Activated naive CD8-positive, alpha-beta T cell treated with anti-CD3 and anti-CD28 coated beads, Interleukin-2, amount 10 ng/mL, durations not matched to agents 7 days and 5 days (primary cell): ENCODE measurements at regions not wholly inside any gene's neighbourhood (a gene's known extent, or its start where the extent isn't known, plus 50 kb on each side); places are given as distances from the start of the nearest gene placed in this dataset.
"Not testable (repeated sequence)": the region's sequence is repeated elsewhere in the genome, so short reads cannot be mapped to it uniquely, and the experiment has no call there.

Experiments
- ATAC-seq: fragments of 150-1000 bp; cut with Tn5 transposase; one replicate; pipeline ENCODE4 v1.10.0; 2021; ENCODE audit warnings: low read depth, moderate library complexity
- POLR2A ChIA-PET: fragments of 350-600 bp; sonication (Branson Sonifier 250); formaldehyde crosslinking; loops from one replicate; lab custom pipeline; 2021; ENCODE audit warnings: antibody characterized with exemption; lab: Charles Lee
- DNase-seq: peaks from one replicate; pipeline ENCODE4 v3.0.0; 2021
- H3K27ac Mint-ChIP-seq: one replicate; pipeline ENCODE4 v1.8.0; 2022; ENCODE audit warnings: mild to moderate bottlenecking, mixed read lengths
- H3K27me3 Mint-ChIP-seq: one replicate; pipeline ENCODE4 v1.8.0; 2022; ENCODE audit warnings: mild to moderate bottlenecking, moderate library complexity, mixed read lengths
- H3K36me3 Mint-ChIP-seq: one replicate; pipeline ENCODE4 v1.8.0; 2021; ENCODE audit warnings: mild to moderate bottlenecking, mixed read lengths
- H3K4me1 Mint-ChIP-seq: one replicate; pipeline ENCODE4 v1.8.0; 2021; ENCODE audit warnings: mixed read lengths
- H3K4me3 Mint-ChIP-seq: one replicate; pipeline ENCODE4 v1.8.0; 2022; ENCODE audit warnings: mild to moderate bottlenecking, moderate library complexity, mixed read lengths
- H3K9me3 Mint-ChIP-seq: one replicate; pipeline ENCODE4 v1.8.0; 2021; ENCODE audit warnings: mixed read lengths

GRCh38 chr6:6878887-6879585 lies 228.7 kb upstream of the RREB1 start:
- H3K9me3 Mint-ChIP-seq: no peaks in the 10 kb centered on the region
- peaks cover 12% of the 10 kb centered on the region for H3K27me3 Mint-ChIP-seq
- H3K4me1 Mint-ChIP-seq: peaks cover 6% of the 10 kb centered on the region
- no peak overlapping the region for H3K27ac Mint-ChIP-seq
- POLR2A ChIA-PET: no interaction called here
- DNase-seq (no peak), ATAC-seq (no peak)
- no peaks in the 10 kb centered on the region for H3K36me3 Mint-ChIP-seq
- H3K4me3 Mint-ChIP-seq: no peak overlapping the region

- ATAC-seq, H3K4me1 Mint-ChIP-seq, H3K36me3 Mint-ChIP-seq, H3K4me3 Mint-ChIP-seq, POLR2A ChIA-PET, H3K9me3 Mint-ChIP-seq, DNase-seq, H3K27ac Mint-ChIP-seq: not testable (repeated sequence)
- H3K27me3 Mint-ChIP-seq: peaks cover 12% of the 10 kb centered on the region
Observed at GRCh38 chr6:6879586-6879974, 228.2 kb upstream of the RREB1 start.

GRCh38 chr6:6880745-6881437 lies 226.9 kb upstream of the RREB1 start:
- ATAC-seq (no peak), DNase-seq (no peak)
- POLR2A ChIA-PET: no interaction called here
- H3K9me3 Mint-ChIP-seq: no peaks in the 10 kb centered on the region
- H3K27ac Mint-ChIP-seq: no peak overlapping the region
- H3K36me3 Mint-ChIP-seq: no peaks in the 10 kb centered on the region
- peaks cover 6% of the 10 kb centered on the region for H3K4me1 Mint-ChIP-seq
- H3K27me3 Mint-ChIP-seq: peaks cover 9% of the 10 kb centered on the region
- H3K4me3 Mint-ChIP-seq: no peak overlapping the region

- peaks cover 10% of the 10 kb centered on the region for H3K4me1 Mint-ChIP-seq
- H3K9me3 Mint-ChIP-seq: no peaks in the 10 kb centered on the region
- H3K4me3 Mint-ChIP-seq: no peak overlapping the region
- no peak for ATAC-seq
- POLR2A ChIA-PET: no interaction called here
- peaks cover 5% of the 10 kb centered on the region for H3K27me3 Mint-ChIP-seq
- H3K36me3 Mint-ChIP-seq: no peaks in the 10 kb centered on the region
- H3K27ac Mint-ChIP-seq: no peak overlapping the region
- no peak for DNase-seq
Observed at GRCh38 chr6:6881438-6882225, 226.1 kb upstream of the RREB1 start.

GRCh38 chr6:6882592-6882991 lies 225.2 kb upstream of the RREB1 start:
- Mint-ChIP-seq H3K9me3 (no peaks in the 10 kb centered on the region), H3K27me3 (peaks cover 5% of the 10 kb centered on the region), H3K36me3 (no peaks in the 10 kb centered on the region), H3K27ac (no peak overlapping the region), H3K4me1 (peaks cover 10% of the 10 kb centered on the region), H3K4me3 (no peak overlapping the region)
- ATAC-seq (no peak), DNase-seq (no peak)
- POLR2A ChIA-PET: no interaction called here

- Mint-ChIP-seq H3K36me3 (no peaks in the 10 kb centered on the region), H3K9me3 (no peaks in the 10 kb centered on the region), H3K4me3 (no peak overlapping the region), H3K27ac (no peak overlapping the region), H3K27me3 (peaks cover 5% of the 10 kb centered on the region), H3K4me1 (peaks cover 10% of the 10 kb centered on the region)
- ATAC-seq (no peak), DNase-seq (no peak)
- POLR2A ChIA-PET: no interaction called here
Observed at GRCh38 chr6:6883011-6883410, 224.8 kb upstream of the RREB1 start.

- ATAC-seq (no peak), DNase-seq (no peak)
- Mint-ChIP-seq H3K27ac (no peak overlapping the region), H3K4me3 (no peak overlapping the region), H3K9me3 (no peaks in the 10 kb centered on the region), H3K4me1 (peaks cover 9% of the 10 kb centered on the region), H3K36me3 (no peaks in the 10 kb centered on the region), H3K27me3 (peaks cover 5% of the 10 kb centered on the region)
- POLR2A ChIA-PET: no interaction called here
Observed at GRCh38 chr6:6884193-6884627, 223.6 kb upstream of the RREB1 start.

- DNase-seq: no peak
- ATAC-seq: no peak
Observed at GRCh38 chr6:6884916-6885315, 222.8 kb upstream of the RREB1 start.

GRCh38 chr6:6885521-6886170 lies 222.1 kb upstream of the RREB1 start:
- Mint-ChIP-seq H3K27ac (no peak overlapping the region), H3K27me3 (peaks cover 5% of the 10 kb centered on the region), H3K4me1 (peaks cover 4% of the 10 kb centered on the region), H3K4me3 (no peak overlapping the region), H3K36me3 (no peaks in the 10 kb centered on the region), H3K9me3 (no peaks in the 10 kb centered on the region)
- ATAC-seq (no peak), DNase-seq (no peak)
- POLR2A ChIA-PET: no interaction called here

More at GRCh38 chr6:6884916-6885315, 222.8 kb upstream of the RREB1 start:
- no peaks in the 10 kb centered on the region for H3K36me3 Mint-ChIP-seq
- no peaks in the 10 kb centered on the region for H3K9me3 Mint-ChIP-seq
- no peak overlapping the region for H3K4me3 Mint-ChIP-seq
- POLR2A ChIA-PET: no interaction called here
- peaks cover 4% of the 10 kb centered on the region for H3K4me1 Mint-ChIP-seq
- H3K27ac Mint-ChIP-seq: no peak overlapping the region
- H3K27me3 Mint-ChIP-seq: peaks cover 5% of the 10 kb centered on the region

- DNase-seq (no peak), ATAC-seq (peak; percentile 50)
- POLR2A ChIA-PET: no interaction called here
- Mint-ChIP-seq H3K4me3 (no peak overlapping the region), H3K4me1 (peaks cover 4% of the 10 kb centered on the region), H3K27me3 (peaks cover 5% of the 10 kb centered on the region), H3K36me3 (no peaks in the 10 kb centered on the region), H3K27ac (no peak overlapping the region), H3K9me3 (no peaks in the 10 kb centered on the region)
Observed at GRCh38 chr6:6886171-6886885, 221.4 kb upstream of the RREB1 start.

- ATAC-seq (no peak), DNase-seq (no peak)
- H3K27ac Mint-ChIP-seq: no peak overlapping the region
- H3K9me3 Mint-ChIP-seq: no peaks in the 10 kb centered on the region
- H3K27me3 Mint-ChIP-seq: peaks cover 5% of the 10 kb centered on the region
- peaks cover 7% of the 10 kb centered on the region for H3K4me1 Mint-ChIP-seq
- H3K4me3 Mint-ChIP-seq: no peak overlapping the region
- POLR2A ChIA-PET: no interaction called here
- no peaks in the 10 kb centered on the region for H3K36me3 Mint-ChIP-seq
Observed at GRCh38 chr6:6886886-6887285, 220.9 kb upstream of the RREB1 start.

- ATAC-seq: no peak
- Mint-ChIP-seq H3K36me3 (no peaks in the 10 kb centered on the region), H3K9me3 (no peaks in the 10 kb centered on the region), H3K27ac (no peak overlapping the region), H3K4me3 (no peak overlapping the region), H3K4me1 (peaks cover 8% of the 10 kb centered on the region), H3K27me3 (no peaks in the 10 kb centered on the region)
- POLR2A ChIA-PET: no interaction called here
- DNase-seq: no peak
Observed at GRCh38 chr6:6889601-6890000, 218.2 kb upstream of the RREB1 start.

GRCh38 chr6:6890400-6890858 lies 217.3 kb upstream of the RREB1 start:
- peaks cover 2% of the 10 kb centered on the region for H3K27me3 Mint-ChIP-seq
- no peak overlapping the region for H3K4me3 Mint-ChIP-seq
- ATAC-seq (no peak), DNase-seq (no peak)
- POLR2A ChIA-PET: no interaction called here
- H3K9me3 Mint-ChIP-seq: no peaks in the 10 kb centered on the region
- peaks cover 8% of the 10 kb centered on the region for H3K4me1 Mint-ChIP-seq
- no peak overlapping the region for H3K27ac Mint-ChIP-seq
- H3K36me3 Mint-ChIP-seq: no peaks in the 10 kb centered on the region
